PC-3 (cell line): ENCODE measurements at regions not wholly inside any gene's neighbourhood (a gene's known extent, or its start where the extent isn't known, plus 50 kb on each side); places are given as distances from the start of the nearest gene placed in this dataset.

Experiments
- ATAC-seq: fragments of 200-7000 bp; cut with Tn5 transposase; 2 replicates; pipeline ENCODE4 v1.9.1; 2020; ENCODE audit warnings: mild to moderate bottlenecking, moderate library complexity
- BruUV-seq: library from RNA; stranded (reverse); fragments of 400-500 nt; replicated peaks from 2 replicates; lab custom pipeline; 2021; lab: Mats Ljungman, UMichigan
- CTCF ChIA-PET: fragments of 300-600 bp; sonication (Branson Sonifier 250); formaldehyde crosslinking; loops from one replicate; lab custom pipeline; 2022; ENCODE audit warnings: antibody characterized with exemption; lab: Charles Lee
- POLR2A ChIA-PET: fragments of 300-600 bp; sonication (Branson Sonifier 250); formaldehyde crosslinking; loops from one replicate; lab custom pipeline; 2022; ENCODE audit warnings: antibody characterized with exemption; ENCODE audit not compliant: unreplicated experiment; lab: Charles Lee
- DNase-seq: peaks from one replicate; pipeline ENCODE4 v3.0.0-alpha.2; 2015
- H2AFZ ChIP-seq: fragments of 300-600 bp; sonication (generic); 2 replicates; pipeline ENCODE4 v1.6.0; 2016; ENCODE audit warnings: antibody characterized with exemption, low read length
- H3F3A ChIP-seq: fragments of 300-600 bp; sonication (generic); one replicate; pipeline ENCODE4 v1.6.0; 2017; ENCODE audit warnings: antibody characterized with exemption, low read length, control low read depth, mild to moderate bottlenecking; ENCODE audit not compliant: unreplicated experiment
- H3K27ac ChIP-seq: fragments of 300-600 bp; sonication (generic); 2 replicates; pipeline ENCODE4 v1.5.1; 2016; ENCODE audit warnings: mild to moderate bottlenecking, low read length
- H3K27me3 ChIP-seq: fragments of 300-600 bp; sonication (generic); 2 replicates; pipeline ENCODE4 v1.6.1; 2016; ENCODE audit warnings: low read length, mixed read lengths
- H3K36me3 ChIP-seq: fragments of 300-600 bp; sonication (generic); 2 replicates; pipeline ENCODE4 v1.6.1; 2016; ENCODE audit warnings: low read depth, mixed run types, low read length, mixed read lengths
- H3K4me1 ChIP-seq: fragments of 300-600 bp; sonication (generic); 2 replicates; pipeline ENCODE4 v1.5.1; 2016; ENCODE audit warnings: low read length; ENCODE audit not compliant: insufficient read depth
- H3K4me2 ChIP-seq: fragments of 300-600 bp; sonication (generic); 2 replicates; pipeline ENCODE4 v1.6.0; 2016; ENCODE audit warnings: low read length
- H3K4me3 ChIP-seq: fragments of 300-600 bp; sonication (generic); 2 replicates; pipeline ENCODE4 v1.5.1; 2016; ENCODE audit warnings: mild to moderate bottlenecking, low read length, mixed read lengths
- H3K79me2 ChIP-seq: fragments of 300-600 bp; sonication (generic); 2 replicates; pipeline ENCODE4 v1.6.1; 2017; ENCODE audit warnings: low read length, mixed read lengths
- H3K9ac ChIP-seq: fragments of 300-600 bp; sonication (generic); 2 replicates; pipeline ENCODE4 v1.6.0; 2016; ENCODE audit warnings: mild to moderate bottlenecking, low read length
- H3K9me2 ChIP-seq: fragments of 300-600 bp; sonication (generic); replicated peaks from 2 replicates; pipeline ENCODE4 v1.6.1; 2016; ENCODE audit warnings: mixed run types, low read length, mixed read lengths
- H3K9me3 ChIP-seq: fragments of 300-600 bp; sonication (generic); 2 replicates; pipeline ENCODE4 v1.6.1; 2016; ENCODE audit warnings: low read length, mixed read lengths
- H4K20me1 ChIP-seq: fragments of 300-600 bp; sonication (generic); 2 replicates; pipeline ENCODE4 v1.6.1; 2016; ENCODE audit warnings: low read length, mixed read lengths
- CTCF ChIP-seq: fragments of 300-600 bp; sonication (generic); conservative IDR thresholded peaks from 2 replicates; pipeline ENCODE4 v1.5.1; 2017; ENCODE audit warnings: antibody characterized with exemption, low read depth, mild to moderate bottlenecking, low read length
- EZH2 ChIP-seq: fragments of 300-600 bp; sonication (generic); IDR thresholded peaks from one replicate; pipeline ENCODE4 v1.6.1; 2017; ENCODE audit warnings: antibody characterized with exemption, mild to moderate bottlenecking, low read length; ENCODE audit not compliant: unreplicated experiment
- EZH2phosphoT487 ChIP-seq: fragments of 300-600 bp; sonication (generic); IDR thresholded peaks from 2 replicates; pipeline ENCODE4 v1.6.1; 2018; ENCODE audit warnings: mild to moderate bottlenecking, antibody characterized with exemption, low read length, borderline replicate concordance
- intact Hi-C: fragments of 100-400 bp; cut with micrococcal nuclease; formaldehyde crosslinking; loops from 2 replicates; pipeline ENCODE4 v1.9.0; 2023

DNA sequence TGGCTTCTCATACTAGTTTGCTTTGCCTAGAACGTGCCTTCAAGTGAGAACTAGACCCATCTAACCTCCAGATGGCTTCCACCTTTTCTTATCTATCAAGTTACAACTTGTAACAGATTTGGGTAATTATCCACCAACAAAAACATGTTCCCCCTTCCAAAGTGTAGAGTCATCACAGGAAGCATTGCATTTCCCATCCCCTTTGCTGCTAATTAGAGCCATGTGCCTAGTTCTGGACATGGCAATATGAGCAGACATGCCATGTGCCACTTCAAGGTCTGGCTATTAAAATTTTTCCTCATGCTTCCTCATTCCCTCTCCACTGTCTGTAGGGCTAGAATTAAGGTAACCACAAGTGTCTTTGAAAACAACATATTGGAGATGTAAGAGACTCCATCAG, 814.4 kb downstream of the TENT5A start:
- Histone ChIP-seq H3K27me3 (no peaks in the 10 kb centered on the region), H3K36me3 (no peaks in the 10 kb centered on the region), H3K9me2 (no peaks in the 10 kb centered on the region), H3K9me3 (no peaks in the 10 kb centered on the region), H3K9ac (no peak overlapping the region), H3K4me3 (no peak overlapping the region), H3K4me1 (no peaks in the 10 kb centered on the region), H4K20me1 (no peaks in the 10 kb centered on the region), H3K4me2 (no peak overlapping the region), H2AFZ (no peak overlapping the region), H3K27ac (no peak overlapping the region), H3F3A (no peaks in the 10 kb centered on the region), H3K79me2 (no peaks in the 10 kb centered on the region)
- ATAC-seq, result no peak
- ChIA-PET POLR2A (no interaction called here), CTCF (no interaction called here)
- DNase-seq, result no peak
- TF ChIP-seq EZH2 (no peak), CTCF (no peak), EZH2phosphoT487 (no peak)
- BruUV-seq, result no TSS peak
- intact Hi-C loops, result no loop called here

DNA sequence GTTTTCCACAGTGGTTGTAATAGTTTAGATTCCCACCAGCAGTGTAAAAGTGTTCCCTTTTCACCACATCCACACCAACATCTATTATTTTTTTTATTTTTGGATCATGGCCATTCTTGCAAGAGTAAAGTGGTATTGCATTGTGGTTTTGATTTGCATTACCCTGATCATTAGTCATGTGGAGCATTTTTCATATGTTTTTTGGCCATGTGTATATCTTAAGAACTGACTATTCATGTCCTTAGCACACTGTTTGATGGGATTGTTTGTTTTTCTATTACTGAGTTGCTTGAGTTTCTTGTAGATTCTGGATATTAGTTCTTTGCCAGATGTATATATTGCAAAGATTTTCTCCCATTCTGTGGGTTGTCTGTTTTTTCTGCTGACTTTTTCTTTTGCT, 820.1 kb downstream of the TENT5A start:
- no peak overlapping the region for H3K9ac ChIP-seq
- H3K27me3 ChIP-seq, result no peaks in the 10 kb centered on the region
- no peaks in the 10 kb centered on the region for H4K20me1 ChIP-seq
- no peak overlapping the region for H3K27ac ChIP-seq
- no peaks in the 10 kb centered on the region for H3K36me3 ChIP-seq
- H2AFZ ChIP-seq, result no peak overlapping the region
- H3K9me2 ChIP-seq, result no peaks in the 10 kb centered on the region
- CTCF ChIA-PET, result no interaction called here
- H3K9me3 ChIP-seq, result no peaks in the 10 kb centered on the region
- no peaks in the 10 kb centered on the region for H3F3A ChIP-seq
- POLR2A ChIA-PET, result no interaction called here
- TF ChIP-seq EZH2 (no peak), EZH2phosphoT487 (no peak), CTCF (no peak)
- BruUV-seq, result no TSS peak
- H3K4me2 ChIP-seq, result no peak overlapping the region
- intact Hi-C loops, result no loop called here
- ATAC-seq (no peak), DNase-seq (no peak)
- H3K4me3 ChIP-seq, result no peak overlapping the region
- no peaks in the 10 kb centered on the region for H3K79me2 ChIP-seq
- no peaks in the 10 kb centered on the region for H3K4me1 ChIP-seq

GRCh38 chr6:80930376-80930775, 822.1 kb downstream of the TENT5A start:
- ATAC-seq (no peak), DNase-seq (no peak)
- Histone ChIP-seq H3K4me2 (no peak overlapping the region), H3K4me1 (no peaks in the 10 kb centered on the region), H2AFZ (no peak overlapping the region), H3K36me3 (no peaks in the 10 kb centered on the region), H3K9me2 (no peaks in the 10 kb centered on the region), H3F3A (no peaks in the 10 kb centered on the region), H3K9me3 (no peaks in the 10 kb centered on the region), H3K27me3 (no peaks in the 10 kb centered on the region), H3K79me2 (no peaks in the 10 kb centered on the region), H4K20me1 (no peaks in the 10 kb centered on the region), H3K9ac (no peak overlapping the region), H3K4me3 (no peak overlapping the region), H3K27ac (no peak overlapping the region)
- CTCF ChIA-PET, result interaction anchor here (0.6 kb wide), 1 partner anchor 573 kb away, joined by 3 read pairs; no protein-coding TSS in a partner anchor
- no TSS peak for BruUV-seq
- intact Hi-C loops, result no loop called here
- TF ChIP-seq CTCF, result no peak
- TF ChIP-seq EZH2, result no peak
- TF ChIP-seq EZH2phosphoT487, result no peak
- POLR2A ChIA-PET, result no interaction called here
